Keratinocyte (primary cell): ENCODE measurements at regions not wholly inside any gene's neighbourhood (a gene's known extent, or its start where the extent isn't known, plus 50 kb on each side); places are given as distances from the start of the nearest gene placed in this dataset.

Source experiments
- DNase-seq: peaks from one replicate; pipeline ENCODE4 v3.0.0-alpha.2; 2011; ENCODE audit warnings: low read depth, missing footprints, low spot score
- FAIRE-seq: peaks from 2 replicates; lab custom pipeline; 2011; peaks lifted over from hg19 to GRCh38; lab: Jason Lieb, UNC
- H2AFZ ChIP-seq: 2 replicates; pipeline ENCODE4 v1.6.0; 2012; ENCODE audit warnings: low read length, control low read depth, inconsistent platforms; ENCODE audit not compliant: control insufficient read depth
- H3K27ac ChIP-seq: 2 replicates; pipeline ENCODE4 v1.5.1; 2011; ENCODE audit warnings: low read length; ENCODE audit not compliant: control insufficient read depth, insufficient read depth
- H3K27me3 ChIP-seq: 3 replicates; pipeline ENCODE4 v1.6.0; 2011; ENCODE audit warnings: low read length; ENCODE audit not compliant: control insufficient read depth, insufficient read depth; ENCODE audit errors: extremely low read depth
- H3K36me3 ChIP-seq, 2 experiments: 2 replicates in 1 of 2; 3 replicates in 1 of 2; pipeline ENCODE4 v1.5.1; 2011; ENCODE audit warnings: low read length in 2 of 2, mild to moderate bottlenecking in 1 of 2; ENCODE audit not compliant: control insufficient read depth in 2 of 2, insufficient read depth in 2 of 2; ENCODE audit errors: extremely low read depth in 1 of 2
- H3K4me1 ChIP-seq: 3 replicates; pipeline ENCODE4 v1.5.1; 2011; ENCODE audit warnings: low read length; ENCODE audit not compliant: control insufficient read depth, insufficient read depth; ENCODE audit errors: extremely low read depth
- H3K4me2 ChIP-seq: 3 replicates; pipeline ENCODE4 v1.6.0; 2011; ENCODE audit warnings: low read depth, low read length; ENCODE audit not compliant: control insufficient read depth, insufficient read depth; ENCODE audit errors: extremely low read depth
- H3K4me3 ChIP-seq, 3 experiments: fragments of 200-600 bp in 1 of 3; sonication (generic) in 1 of 3; 2 replicates in 2 of 3; 3 replicates in 1 of 3; pipeline ENCODE4 v1.5.1; 2011 to 2016; ENCODE audit warnings: low read length in 3 of 3, mild to moderate bottlenecking in 3 of 3, control low read depth in 2 of 3, inconsistent platforms in 1 of 3, low read depth in 1 of 3, mixed read lengths in 1 of 3, mixed run types in 1 of 3, moderate library complexity in 1 of 3; ENCODE audit not compliant: control insufficient read depth in 2 of 3, insufficient read depth in 2 of 3; ENCODE audit errors: extremely low read depth in 1 of 3
- H3K79me2 ChIP-seq: 2 replicates; pipeline ENCODE4 v1.6.0; 2012; ENCODE audit warnings: low read length; ENCODE audit not compliant: control insufficient read depth, insufficient read depth
- H3K9ac ChIP-seq: 3 replicates; pipeline ENCODE4 v1.6.0; 2011; ENCODE audit warnings: low read length; ENCODE audit not compliant: control insufficient read depth, insufficient read depth; ENCODE audit errors: extremely low read depth
- H3K9me1 ChIP-seq: 3 replicates; pipeline ENCODE4 v1.6.0; 2011; ENCODE audit warnings: low read length; ENCODE audit not compliant: control insufficient read depth, insufficient read depth; ENCODE audit errors: extremely low read depth
- H3K9me3 ChIP-seq: 2 replicates; pipeline ENCODE4 v1.5.1; 2012; ENCODE audit warnings: low read depth, low read length; ENCODE audit not compliant: control insufficient read depth
- H4K20me1 ChIP-seq: 3 replicates; pipeline ENCODE4 v1.6.0; 2011; ENCODE audit warnings: low read length; ENCODE audit not compliant: control insufficient read depth, insufficient read depth; ENCODE audit errors: extremely low read depth
- EZH2 ChIP-seq: IDR thresholded peaks from one replicate; pipeline ENCODE4 v1.6.1; 2012; ENCODE audit warnings: inconsistent platforms, mild to moderate bottlenecking, low read length, moderate library complexity
- dilution Hi-C: fragments of 300-500 bp; cut with MboI; formaldehyde crosslinking; loops from one replicate; pipeline ENCODE4 v1.7.0; 2020; ENCODE audit warnings: low sequenced_read_pairs; ENCODE audit not compliant: extremely low pct_ligation_motif_present
- TF ChIP-seq, protein P1 (sequence below), 3 experiments: IDR thresholded peaks in 1 of 3; conservative IDR thresholded peaks in 1 of 3; optimal IDR thresholded peaks in 1 of 3; 2 replicates in 2 of 3; 3 replicates in 1 of 3; pipeline versions ENCODE3 to v1.5.1; 2011; ENCODE audit warnings: low read length in 3 of 3, mild to moderate bottlenecking in 3 of 3, moderate library complexity in 2 of 3, control low read depth in 1 of 3, inconsistent platforms in 1 of 3; ENCODE audit not compliant: insufficient read depth in 2 of 3; ENCODE audit errors: extremely low read depth in 1 of 3

DNA sequence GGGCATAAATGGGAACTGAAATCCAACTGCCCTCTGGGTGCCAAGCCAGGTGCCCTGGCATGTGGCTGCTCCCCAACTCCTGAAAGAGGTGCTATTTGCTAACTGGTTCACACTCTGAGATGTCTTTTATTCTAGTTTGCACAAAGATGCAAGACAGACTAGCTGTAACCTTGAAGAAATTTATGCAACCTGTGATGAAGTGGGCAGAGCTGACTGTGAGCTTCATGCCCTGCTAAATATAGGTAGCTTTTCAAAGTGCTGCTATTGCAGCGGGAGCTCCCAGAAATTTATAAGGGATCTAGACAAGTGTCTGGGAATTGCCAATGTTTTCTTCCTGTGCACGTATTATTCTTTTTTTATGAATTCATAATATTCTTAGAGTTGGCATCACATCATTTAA lies 517.5 kb downstream of the RNF144B start:
- DNase-seq (no peak), FAIRE-seq (no peak)
- Histone ChIP-seq H3K4me2 (no peak overlapping the region), H3K27ac (no peak overlapping the region), H3K36me3 (no peaks in the 10 kb centered on the region), H3K79me2 (no peaks in the 10 kb centered on the region), H4K20me1 (no peaks in the 10 kb centered on the region), H3K9me1 (no peaks in the 10 kb centered on the region), H3K4me1 (no peaks in the 10 kb centered on the region), H3K9ac (no peak overlapping the region), H3K4me3 (no peak overlapping the region), H3K9me3 (no peaks in the 10 kb centered on the region), H2AFZ (no peak overlapping the region), H3K27me3 (no peaks in the 10 kb centered on the region)
- TF ChIP-seq EZH2: no peak
- TF ChIP-seq, protein P1, sequence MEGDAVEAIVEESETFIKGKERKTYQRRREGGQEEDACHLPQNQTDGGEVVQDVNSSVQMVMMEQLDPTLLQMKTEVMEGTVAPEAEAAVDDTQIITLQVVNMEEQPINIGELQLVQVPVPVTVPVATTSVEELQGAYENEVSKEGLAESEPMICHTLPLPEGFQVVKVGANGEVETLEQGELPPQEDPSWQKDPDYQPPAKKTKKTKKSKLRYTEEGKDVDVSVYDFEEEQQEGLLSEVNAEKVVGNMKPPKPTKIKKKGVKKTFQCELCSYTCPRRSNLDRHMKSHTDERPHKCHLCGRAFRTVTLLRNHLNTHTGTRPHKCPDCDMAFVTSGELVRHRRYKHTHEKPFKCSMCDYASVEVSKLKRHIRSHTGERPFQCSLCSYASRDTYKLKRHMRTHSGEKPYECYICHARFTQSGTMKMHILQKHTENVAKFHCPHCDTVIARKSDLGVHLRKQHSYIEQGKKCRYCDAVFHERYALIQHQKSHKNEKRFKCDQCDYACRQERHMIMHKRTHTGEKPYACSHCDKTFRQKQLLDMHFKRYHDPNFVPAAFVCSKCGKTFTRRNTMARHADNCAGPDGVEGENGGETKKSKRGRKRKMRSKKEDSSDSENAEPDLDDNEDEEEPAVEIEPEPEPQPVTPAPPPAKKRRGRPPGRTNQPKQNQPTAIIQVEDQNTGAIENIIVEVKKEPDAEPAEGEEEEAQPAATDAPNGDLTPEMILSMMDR (optimal IDR thresholded peaks at IDR 0.05 in 1 of 3, IDR thresholded peaks at IDR 0.05 in 1 of 3, conservative IDR thresholded peaks at IDR 0.05 in 1 of 3; ENCODE audit: extremely low read depth in 1 of 3, insufficient read depth in 2 of 3, low read length in 3 of 3): no peak
- dilution Hi-C loops: no loop called here

DNA sequence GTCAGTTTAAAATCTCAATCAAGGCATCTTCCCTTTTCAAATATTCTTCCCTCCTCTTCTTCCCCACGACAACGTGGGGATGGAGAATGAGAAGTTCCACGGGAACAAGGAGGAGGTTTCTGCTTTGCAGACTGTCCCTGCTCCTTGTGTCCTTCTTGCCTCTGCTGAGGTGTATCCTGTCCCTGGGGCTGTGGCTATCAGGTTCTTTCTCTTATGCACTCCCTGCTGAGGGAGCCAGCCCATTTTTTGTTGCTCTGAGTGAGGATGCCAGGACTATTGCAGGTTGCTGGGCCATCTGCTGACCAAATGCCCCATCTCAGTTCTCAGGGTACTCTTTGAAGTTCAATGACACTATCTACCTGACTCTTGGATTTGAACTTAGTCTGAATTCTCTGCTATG lies 533.6 kb downstream of the RNF144B start:
- Histone ChIP-seq H3K79me2 (no peaks in the 10 kb centered on the region), H3K9me3 (no peaks in the 10 kb centered on the region), H3K9ac (no peak overlapping the region), H3K27ac (no peak overlapping the region), H3K4me2 (no peak overlapping the region), H4K20me1 (no peaks in the 10 kb centered on the region), H3K9me1 (no peaks in the 10 kb centered on the region), H2AFZ (no peak overlapping the region), H3K4me3 (no peak overlapping the region), H3K4me1 (no peaks in the 10 kb centered on the region), H3K27me3 (no peaks in the 10 kb centered on the region), H3K36me3 (no peaks in the 10 kb centered on the region)
- no peak for TF ChIP-seq EZH2
- TF ChIP-seq, protein P1 (optimal IDR thresholded peaks at IDR 0.05 in 1 of 3, IDR thresholded peaks at IDR 0.05 in 1 of 3, conservative IDR thresholded peaks at IDR 0.05 in 1 of 3; ENCODE audit: extremely low read depth in 1 of 3, insufficient read depth in 2 of 3, low read length in 3 of 3): no peak
- FAIRE-seq (no peak), DNase-seq (no peak)
- dilution Hi-C loops: no loop called here
